OCI-LY7 (cell line): ENCODE measurements at regions not wholly inside any gene's neighbourhood (a gene's known extent, or its start where the extent isn't known, plus 50 kb on each side); places are given as distances from the start of the nearest gene placed in this dataset.

Experiments used
- BruUV-seq: library from RNA; stranded (reverse); fragments of 400-500 nt; replicated peaks from 2 replicates; lab custom pipeline; 2021; lab: Mats Ljungman, UMichigan
- CTCF ChIA-PET: fragments of 300-600 bp; sonication (Branson Sonifier 250); formaldehyde crosslinking; loops from one replicate; lab custom pipeline; 2022; ENCODE audit warnings: antibody characterized with exemption; ENCODE audit not compliant: unreplicated experiment; lab: Charles Lee
- POLR2A ChIA-PET: fragments of 300-600 bp; sonication (Branson Sonifier 250); formaldehyde crosslinking; loops from one replicate; lab custom pipeline; 2022; ENCODE audit warnings: antibody characterized with exemption; lab: Charles Lee
- DNase-seq: peaks from one replicate; pipeline ENCODE4 v3.0.0-alpha.2; 2015; ENCODE audit warnings: low spot score
- H2AFZ ChIP-seq: fragments of 200-600 bp; sonication (generic), shearing (Covaris generic); 2 replicates; pipeline ENCODE4 v1.6.1; 2014; ENCODE audit warnings: mild to moderate bottlenecking, antibody characterized with exemption, low read length, moderate library complexity
- H3K27ac ChIP-seq: fragments of 200-600 bp; sonication (generic); 2 replicates; pipeline ENCODE4 v1.5.1; 2014; ENCODE audit warnings: mixed run types, low read depth, mild to moderate bottlenecking, moderate library complexity, low read length, inconsistent platforms; ENCODE audit not compliant: poor library complexity, severe bottlenecking
- H3K36me3 ChIP-seq: fragments of 200-600 bp; sonication (generic); 2 replicates; pipeline ENCODE4 v1.6.1; 2014; ENCODE audit warnings: mild to moderate bottlenecking, antibody characterized with exemption, low read length, moderate library complexity, mixed read lengths; ENCODE audit not compliant: insufficient read depth
- H3K4me1 ChIP-seq: fragments of 200-600 bp; sonication (generic); 2 replicates; pipeline ENCODE4 v1.5.1; 2014; ENCODE audit warnings: mild to moderate bottlenecking, low read length; ENCODE audit not compliant: insufficient read depth, poor library complexity, severe bottlenecking
- H3K4me2 ChIP-seq: fragments of 200-600 bp; sonication (generic); 2 replicates; pipeline ENCODE4 v1.6.1; 2014; ENCODE audit warnings: mild to moderate bottlenecking, low read length
- H3K4me3 ChIP-seq: fragments of 200-600 bp; sonication (generic); 2 replicates; pipeline ENCODE4 v1.5.1; 2014; ENCODE audit warnings: mild to moderate bottlenecking, low read depth, low read length; ENCODE audit not compliant: poor library complexity, severe bottlenecking
- H3K79me2 ChIP-seq: fragments of 200-600 bp; sonication (generic); 2 replicates; pipeline ENCODE4 v1.6.1; 2016; ENCODE audit warnings: low read depth, mild to moderate bottlenecking, low read length, moderate library complexity, mixed read lengths; ENCODE audit not compliant: insufficient read depth
- H3K9me2 ChIP-seq: fragments of 200-600 bp; sonication (generic); 2 replicates; pipeline ENCODE4 v1.6.1; 2016; ENCODE audit warnings: mild to moderate bottlenecking, low read length, mixed read lengths; ENCODE audit not compliant: insufficient read depth
- H3K9me3 ChIP-seq: fragments of 200-600 bp; sonication (generic); 2 replicates; pipeline ENCODE4 v1.6.1; 2014; ENCODE audit warnings: mild to moderate bottlenecking, mixed run types, low read length, mixed read lengths
- H4K20me1 ChIP-seq: fragments of 200-600 bp; sonication (generic); 2 replicates; pipeline ENCODE4 v1.6.1; 2014; ENCODE audit warnings: mild to moderate bottlenecking, antibody characterized with exemption, low read length, moderate library complexity, mixed read lengths; ENCODE audit not compliant: insufficient read depth
- EZH2phosphoT487 ChIP-seq: fragments of 200-600 bp; sonication (generic); IDR thresholded peaks from 2 replicates; pipeline ENCODE4 v1.6.1; 2018; ENCODE audit warnings: low read depth, borderline replicate concordance, mild to moderate bottlenecking, mixed run types, antibody characterized with exemption, low read length, moderate library complexity, mixed read lengths
- intact Hi-C: fragments of 100-400 bp; cut with micrococcal nuclease; formaldehyde crosslinking; loops from one replicate; pipeline ENCODE4 v1.10.0; 2022; ENCODE audit not compliant: unreplicated experiment
- TF ChIP-seq, protein P1 (sequence below): fragments of 200-600 bp; sonication (generic); conservative IDR thresholded peaks from 2 replicates; pipeline ENCODE4 v1.5.1; 2014; ENCODE audit warnings: mild to moderate bottlenecking, antibody characterized with exemption, low read length, moderate library complexity, mixed read lengths

DNA sequence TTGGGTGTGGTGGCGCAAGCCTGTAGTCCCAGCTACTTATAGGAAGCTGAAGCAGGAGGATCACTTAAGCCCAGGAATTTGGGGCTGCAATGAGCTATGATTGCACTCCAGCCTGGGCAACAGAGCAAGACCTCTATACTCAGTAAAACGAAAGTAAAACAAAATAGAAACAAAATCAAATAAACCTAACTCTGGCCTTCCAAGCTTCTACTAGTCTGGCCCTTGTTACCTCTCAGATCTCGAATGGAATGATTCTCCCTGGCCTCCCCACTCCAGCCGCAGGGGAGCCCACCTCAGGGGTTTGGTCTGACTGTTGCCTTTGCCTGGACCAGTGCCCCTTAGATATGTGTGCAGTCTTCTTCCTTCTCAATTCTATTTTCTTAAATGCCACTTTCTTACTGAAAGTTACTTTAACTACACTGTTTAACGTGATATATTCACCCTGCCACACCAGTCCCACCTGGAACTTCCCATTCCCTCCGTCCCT lies 160.0 kb upstream of the GCFC2 start:
- CTCF ChIA-PET, result no interaction called here
- Histone ChIP-seq H3K9me2 (no peaks in the 10 kb centered on the region), H3K36me3 (no peaks in the 10 kb centered on the region), H3K4me3 (no peak overlapping the region), H2AFZ (no peak overlapping the region), H3K27ac (no peak overlapping the region), H3K9me3 (no peaks in the 10 kb centered on the region), H3K4me1 (no peaks in the 10 kb centered on the region), H3K79me2 (no peaks in the 10 kb centered on the region), H4K20me1 (no peaks in the 10 kb centered on the region), H3K4me2 (no peak overlapping the region)
- no peak for DNase-seq
- POLR2A ChIA-PET, result interaction anchor here (1.1 kb wide), 1 partner anchor 18 kb away, joined by 4 read pairs; no protein-coding TSS in a partner anchor
- intact Hi-C loops, result no loop called here
- no peak for TF ChIP-seq EZH2phosphoT487
- TF ChIP-seq, protein P1, sequence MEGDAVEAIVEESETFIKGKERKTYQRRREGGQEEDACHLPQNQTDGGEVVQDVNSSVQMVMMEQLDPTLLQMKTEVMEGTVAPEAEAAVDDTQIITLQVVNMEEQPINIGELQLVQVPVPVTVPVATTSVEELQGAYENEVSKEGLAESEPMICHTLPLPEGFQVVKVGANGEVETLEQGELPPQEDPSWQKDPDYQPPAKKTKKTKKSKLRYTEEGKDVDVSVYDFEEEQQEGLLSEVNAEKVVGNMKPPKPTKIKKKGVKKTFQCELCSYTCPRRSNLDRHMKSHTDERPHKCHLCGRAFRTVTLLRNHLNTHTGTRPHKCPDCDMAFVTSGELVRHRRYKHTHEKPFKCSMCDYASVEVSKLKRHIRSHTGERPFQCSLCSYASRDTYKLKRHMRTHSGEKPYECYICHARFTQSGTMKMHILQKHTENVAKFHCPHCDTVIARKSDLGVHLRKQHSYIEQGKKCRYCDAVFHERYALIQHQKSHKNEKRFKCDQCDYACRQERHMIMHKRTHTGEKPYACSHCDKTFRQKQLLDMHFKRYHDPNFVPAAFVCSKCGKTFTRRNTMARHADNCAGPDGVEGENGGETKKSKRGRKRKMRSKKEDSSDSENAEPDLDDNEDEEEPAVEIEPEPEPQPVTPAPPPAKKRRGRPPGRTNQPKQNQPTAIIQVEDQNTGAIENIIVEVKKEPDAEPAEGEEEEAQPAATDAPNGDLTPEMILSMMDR, result no peak
- no TSS peak for BruUV-seq

DNA sequence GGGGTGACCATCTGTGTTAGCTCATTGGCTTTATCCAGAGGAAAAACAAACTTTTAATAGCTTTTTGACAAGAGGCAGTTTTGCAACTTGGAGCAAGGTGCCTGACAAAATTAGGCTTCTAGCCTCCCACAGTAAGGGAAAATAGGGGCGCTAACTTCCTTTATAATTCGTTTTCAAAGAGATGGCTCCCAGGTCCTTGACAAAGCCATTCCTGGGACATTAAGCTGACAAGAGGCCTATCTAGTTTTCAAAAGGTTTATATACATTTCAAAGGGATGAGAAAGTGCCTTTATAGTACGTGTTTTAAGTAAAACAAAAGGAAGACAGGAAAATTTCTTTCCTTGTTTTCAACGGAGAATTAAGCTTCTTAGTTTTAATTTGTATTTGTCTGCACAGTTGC lies 159.4 kb upstream of the GCFC2 start:
- intact Hi-C loops, result no loop called here
- no peaks in the 10 kb centered on the region for H3K79me2 ChIP-seq
- ChIA-PET POLR2A (no interaction called here), CTCF (no interaction called here)
- H3K4me1 ChIP-seq, result no peaks in the 10 kb centered on the region
- no peak overlapping the region for H3K4me3 ChIP-seq
- no peaks in the 10 kb centered on the region for H3K36me3 ChIP-seq
- TF ChIP-seq, protein P1, result no peak
- TF ChIP-seq EZH2phosphoT487, result no peak
- H3K4me2 ChIP-seq, result no peak overlapping the region
- no peak overlapping the region for H2AFZ ChIP-seq
- no peaks in the 10 kb centered on the region for H3K9me3 ChIP-seq
- H3K9me2 ChIP-seq, result no peaks in the 10 kb centered on the region
- no TSS peak for BruUV-seq
- no peak for DNase-seq
- no peaks in the 10 kb centered on the region for H4K20me1 ChIP-seq
- no peak overlapping the region for H3K27ac ChIP-seq

DNA sequence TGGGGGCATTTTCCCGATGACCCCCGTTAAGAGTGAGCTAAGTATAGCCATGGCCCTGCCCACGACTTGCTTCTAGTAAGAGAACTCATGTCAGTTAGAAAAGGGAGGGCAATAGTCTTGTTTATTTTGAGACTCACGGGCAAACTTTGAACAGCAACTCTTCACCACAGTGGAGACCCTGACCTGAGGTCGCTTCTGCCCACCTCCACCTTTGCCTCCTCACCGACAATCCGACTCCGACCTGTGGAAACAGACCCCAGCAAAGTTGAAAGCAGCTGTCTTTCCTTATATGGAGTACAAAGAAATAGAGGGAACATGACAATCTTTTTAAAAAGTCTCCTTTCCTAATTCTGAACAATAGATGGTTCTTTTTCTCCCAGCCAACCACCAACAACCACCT lies 155.0 kb upstream of the GCFC2 start:
- DNase-seq, result no peak
- BruUV-seq, result no TSS peak
- no peaks in the 10 kb centered on the region for H3K9me2 ChIP-seq

More for the DNA sequence above, 155.0 kb upstream of the GCFC2 start:
- H3K9me3 ChIP-seq, result no peaks in the 10 kb centered on the region
- intact Hi-C loops, result no loop called here
- H4K20me1 ChIP-seq, result no peaks in the 10 kb centered on the region
- CTCF ChIA-PET, result no interaction called here
- H3K27ac ChIP-seq, result no peak overlapping the region
- no peak overlapping the region for H3K4me3 ChIP-seq
- no peaks in the 10 kb centered on the region for H3K4me1 ChIP-seq
- H3K79me2 ChIP-seq, result no peaks in the 10 kb centered on the region
- no peaks in the 10 kb centered on the region for H3K36me3 ChIP-seq
- POLR2A ChIA-PET, result interaction anchor here (0.9 kb wide), 1 partner anchor 11 kb away, joined by 3 read pairs; no protein-coding TSS in a partner anchor
- no peak overlapping the region for H3K4me2 ChIP-seq
- H2AFZ ChIP-seq, result no peak overlapping the region
- TF ChIP-seq, protein P1, result no peak
